Astrocyte of the hippocampus (primary cell): ENCODE measurements at regions not wholly inside any gene's neighbourhood (a gene's known extent, or its start where the extent isn't known, plus 50 kb on each side); places are given as distances from the start of the nearest gene placed in this dataset.
A peak's percentile ranks its signal among the peaks of the same experiment; 100 is the strongest.

ENCODE experiments used
- DNase-seq: peaks from one replicate; pipeline ENCODE4 v3.0.0; 2011; ENCODE audit warnings: low read depth, low spot score

DNA sequence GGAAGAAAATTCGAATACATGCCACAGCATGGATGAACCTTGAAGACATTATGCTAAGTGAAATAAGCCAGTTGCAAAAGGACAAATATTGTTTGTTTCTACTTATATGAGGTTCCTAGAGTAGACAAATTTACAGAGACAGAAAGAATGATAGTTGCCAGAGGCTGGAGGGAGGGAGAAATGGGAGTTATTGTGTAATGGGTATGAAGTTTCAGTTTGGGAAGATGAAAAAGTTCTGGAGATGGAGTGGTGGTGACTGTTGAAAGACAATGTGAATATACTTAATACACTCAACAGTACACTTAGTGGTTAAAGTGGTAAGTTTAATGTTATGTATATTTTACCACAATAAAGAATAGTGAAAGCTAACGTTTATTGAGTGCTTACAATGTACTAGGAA lies 99.6 kb upstream of the SLC44A1 start:
- no peak for DNase-seq

DNA sequence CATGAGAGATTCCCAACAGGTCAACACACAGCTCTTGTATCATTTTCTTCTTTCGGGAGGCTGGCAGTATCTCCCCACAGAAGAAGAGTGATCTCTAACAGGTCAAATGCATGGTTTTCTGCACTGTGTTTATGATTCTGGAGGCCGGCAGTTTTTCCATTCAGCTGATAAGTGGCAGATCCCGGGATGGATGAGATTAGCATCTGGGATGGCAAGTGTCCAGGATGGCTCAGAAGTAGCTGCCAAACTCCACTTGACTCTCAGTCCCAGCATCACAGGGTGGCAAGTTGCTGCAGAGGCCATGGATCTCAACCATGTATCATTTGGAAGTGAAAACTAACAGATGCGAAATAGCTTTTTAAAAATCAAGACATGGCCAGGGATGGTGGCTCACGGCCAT lies 97.8 kb upstream of the SLC44A1 start:
- DNase-seq, result no peak

DNA sequence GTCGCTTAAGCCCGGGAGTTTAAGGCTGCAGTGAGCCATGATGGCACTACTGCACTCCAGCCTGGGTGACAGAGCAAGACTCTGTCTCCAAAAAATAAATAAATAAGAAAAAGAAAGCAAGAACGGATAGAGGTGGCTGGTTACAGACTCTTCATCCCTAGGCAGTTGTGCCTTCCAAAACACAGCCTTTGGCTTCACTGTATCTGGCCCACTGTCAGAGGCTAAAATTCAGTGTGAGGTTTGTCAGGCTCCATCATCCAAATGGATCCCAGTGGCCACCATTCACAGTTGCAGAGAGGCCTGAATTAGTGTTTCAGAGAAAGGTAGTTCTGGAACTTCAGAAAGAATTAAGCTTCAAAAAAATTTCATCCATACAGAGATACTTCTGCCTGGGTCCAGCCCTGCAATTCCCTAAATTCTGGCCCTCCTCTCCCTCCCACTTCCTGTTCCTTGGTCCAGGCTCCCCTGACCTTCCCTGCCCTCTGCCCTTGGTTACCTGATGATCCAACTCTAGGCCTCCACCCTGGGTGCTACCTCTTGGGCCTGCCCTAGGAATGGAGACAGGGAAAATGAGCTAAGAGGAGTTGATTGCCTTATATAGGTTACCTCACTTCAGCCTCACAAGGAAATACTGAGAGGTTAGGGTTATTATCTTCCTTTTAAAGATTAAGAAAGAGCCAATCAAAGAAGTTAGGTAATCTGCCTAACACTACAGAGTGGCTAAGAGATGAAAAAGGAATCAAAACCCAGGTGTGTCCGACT lies 97.2 kb upstream of the SLC44A1 start:
- DNase-seq, result no peak

DNA sequence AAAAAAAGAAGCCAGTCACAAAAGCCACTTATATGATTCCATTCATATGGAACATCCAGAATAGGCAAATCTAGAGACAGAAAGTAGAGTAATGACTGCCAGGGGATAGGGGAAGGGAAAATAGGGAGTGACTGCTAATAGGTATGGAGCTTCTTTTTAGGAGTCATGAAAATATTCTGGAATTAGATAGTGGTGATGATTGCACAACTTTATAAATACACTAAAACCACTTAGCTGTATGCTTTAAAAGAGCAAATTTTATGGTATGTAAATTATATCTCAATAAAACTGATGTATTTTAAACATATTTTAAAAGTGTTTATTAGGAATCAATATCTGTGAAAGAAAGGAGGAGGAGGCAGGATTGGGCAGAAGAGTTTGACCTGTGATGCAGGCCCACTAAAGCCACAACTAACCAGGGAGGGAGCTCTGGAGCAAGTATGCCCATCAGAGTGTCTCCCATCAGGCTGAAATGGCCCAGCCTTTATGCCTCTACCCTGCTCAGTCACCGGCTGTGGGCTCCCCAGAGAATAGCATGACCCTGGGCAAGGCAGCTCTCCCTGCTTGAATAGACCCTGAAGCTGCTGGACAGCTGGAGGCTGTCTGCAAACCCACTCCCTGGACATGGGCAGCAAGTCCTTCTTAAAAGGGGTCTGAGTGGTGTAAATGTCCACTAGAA lies 96.0 kb upstream of the SLC44A1 start:
- DNase-seq, result no peak

DNA sequence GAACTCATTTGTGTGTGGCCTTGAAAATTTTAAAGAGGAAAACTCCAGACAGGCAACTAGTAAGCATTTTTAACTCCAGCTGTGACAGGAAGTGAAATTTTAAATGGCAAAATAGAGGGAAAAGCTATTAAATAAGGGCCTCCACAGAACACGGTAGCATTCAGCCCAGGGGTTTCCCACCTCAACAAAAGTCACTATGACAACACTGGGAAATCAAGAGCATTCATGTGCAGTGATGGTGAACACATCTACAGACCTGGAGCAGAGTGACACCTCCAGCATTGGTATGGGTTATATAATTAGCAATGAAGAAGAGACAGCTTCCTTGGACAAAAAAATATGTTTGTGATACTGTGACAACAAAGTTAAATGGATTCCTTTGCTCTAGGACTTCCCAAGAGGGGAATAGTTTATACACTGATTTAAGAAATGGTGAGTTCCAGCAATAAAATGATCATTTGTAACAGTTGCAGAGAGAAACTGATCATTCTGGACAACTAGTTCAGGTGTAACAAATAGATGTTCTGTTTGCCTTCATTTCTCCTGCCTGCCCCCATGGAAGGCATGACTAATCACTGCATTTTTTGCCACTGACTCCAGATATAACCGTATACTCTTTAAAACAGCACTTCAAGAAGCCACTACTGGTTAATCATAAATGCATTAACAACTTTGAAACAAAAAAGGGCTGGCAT lies 93.3 kb upstream of the SLC44A1 start:
- DNase-seq, result peak; percentile 56

DNA sequence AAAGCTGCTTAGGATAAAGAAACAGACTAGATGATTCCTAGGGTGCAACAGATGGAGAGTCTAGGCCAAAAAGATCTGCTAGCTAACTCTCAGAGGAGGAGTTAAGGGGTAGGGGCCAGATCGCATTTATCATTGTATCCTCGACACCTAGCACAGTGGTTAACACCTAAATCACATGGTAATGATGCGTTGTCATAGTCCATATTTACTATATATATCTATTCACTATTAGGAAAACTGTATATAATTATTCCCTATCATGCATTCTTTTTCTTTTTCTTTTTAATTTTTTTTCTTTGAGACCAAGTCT lies 92.8 kb upstream of the SLC44A1 start:
- no peak for DNase-seq

DNA sequence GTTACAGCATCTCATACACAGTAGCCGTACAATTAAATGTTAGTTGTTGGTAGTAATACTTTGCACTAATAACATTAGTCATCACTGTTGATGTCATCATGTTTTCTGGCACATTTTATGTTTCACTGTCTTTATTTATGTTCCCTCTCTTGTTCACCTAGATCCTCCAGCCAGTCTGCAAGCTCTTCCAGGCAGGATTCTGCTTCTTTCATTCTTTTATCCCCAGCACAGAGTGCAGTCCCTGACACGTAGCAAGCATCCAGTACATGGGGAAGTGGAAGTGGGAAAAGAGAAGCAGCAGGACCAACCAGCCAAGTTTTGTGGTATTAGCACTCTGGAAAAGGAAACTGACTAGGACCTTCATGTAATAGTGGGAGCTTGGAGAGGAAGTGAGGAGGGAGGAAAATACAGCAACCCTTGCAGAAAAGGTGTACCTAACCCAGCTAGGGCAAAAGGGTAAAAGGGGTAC lies 89.7 kb upstream of the SLC44A1 start:
- DNase-seq, result peak; percentile 27

DNA sequence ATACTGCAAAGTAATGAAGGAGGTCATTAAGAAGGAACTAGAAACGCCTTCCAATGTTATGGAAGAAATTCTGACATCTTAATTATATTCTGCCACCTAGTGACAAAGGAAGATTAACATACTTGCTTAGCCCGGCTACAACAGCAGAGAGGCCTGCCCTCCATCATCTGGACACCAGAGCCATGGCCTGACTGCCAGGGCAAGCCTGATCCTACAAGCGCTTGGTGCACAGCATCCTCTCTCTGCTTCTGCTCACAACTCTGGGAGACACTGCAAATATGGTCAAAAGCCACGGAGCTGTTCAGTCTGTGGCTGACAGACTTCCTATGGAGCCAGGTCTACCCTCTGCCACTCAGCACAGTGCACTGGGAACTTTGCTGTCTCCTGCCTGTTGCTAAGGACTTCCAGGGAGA lies 87.3 kb upstream of the SLC44A1 start:
- peak; percentile 75 for DNase-seq

DNA sequence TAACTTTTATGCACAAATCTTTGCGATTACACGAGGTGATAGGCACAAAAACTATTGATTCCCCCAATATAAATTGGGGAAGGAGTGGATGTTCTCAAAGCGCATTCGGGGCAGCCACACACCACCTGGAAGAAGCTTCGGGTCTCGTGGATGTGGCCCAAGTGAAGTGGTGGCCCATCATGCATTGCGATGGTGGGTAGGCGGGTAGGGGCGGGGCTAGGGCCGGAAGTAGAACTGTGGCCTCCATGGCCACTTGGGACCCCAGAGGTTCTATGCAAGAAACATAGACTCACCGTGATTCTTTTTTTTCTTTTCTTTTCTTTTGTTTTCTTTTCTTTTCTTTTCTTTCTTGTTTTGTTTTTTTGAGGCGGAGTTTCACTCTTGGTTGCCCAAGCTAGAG lies 86.4 kb upstream of the SLC44A1 start:
- no peak for DNase-seq

DNA sequence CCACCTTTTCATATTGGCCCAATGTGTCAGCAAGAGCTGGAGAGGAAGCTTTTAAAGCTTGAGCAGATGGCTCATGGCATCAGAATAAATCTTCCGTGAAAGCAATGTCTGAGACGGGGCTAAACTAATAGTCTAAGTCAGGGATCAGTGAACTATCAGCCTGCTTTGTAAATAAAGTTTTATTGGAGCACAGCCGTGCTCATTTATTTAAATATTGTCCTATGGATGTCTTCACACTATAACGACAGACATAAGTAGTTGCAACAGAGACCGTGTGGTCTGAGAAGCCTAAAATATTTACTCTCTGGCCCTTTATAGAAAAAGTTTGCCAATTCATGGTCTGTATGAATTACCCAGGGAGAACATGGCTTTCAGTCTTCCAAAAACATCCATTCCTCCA lies 85.6 kb upstream of the SLC44A1 start:
- DNase-seq, result no peak

DNA sequence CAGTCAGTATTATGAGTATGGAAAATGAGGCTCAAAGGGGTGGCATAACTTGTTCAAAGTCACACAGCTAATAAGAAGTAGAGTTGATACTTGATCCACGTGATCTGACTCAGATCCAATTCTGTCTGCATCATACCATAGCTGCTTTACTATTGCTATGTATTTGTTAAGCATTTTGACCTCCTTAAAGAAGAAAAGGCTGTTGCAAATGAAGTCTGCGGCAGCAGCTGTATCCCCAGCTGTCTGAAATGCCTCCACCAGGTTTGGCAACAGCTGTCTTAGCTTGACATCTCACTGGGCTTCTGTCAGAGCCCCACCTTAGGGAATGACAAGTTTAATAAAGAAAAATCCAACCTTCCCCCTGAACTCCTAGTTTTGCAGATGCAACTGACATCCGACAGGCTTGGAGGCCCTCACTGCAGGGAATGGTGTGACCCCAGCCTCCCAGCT lies 75.6 kb upstream of the SLC44A1 start:
- no peak for DNase-seq

DNA sequence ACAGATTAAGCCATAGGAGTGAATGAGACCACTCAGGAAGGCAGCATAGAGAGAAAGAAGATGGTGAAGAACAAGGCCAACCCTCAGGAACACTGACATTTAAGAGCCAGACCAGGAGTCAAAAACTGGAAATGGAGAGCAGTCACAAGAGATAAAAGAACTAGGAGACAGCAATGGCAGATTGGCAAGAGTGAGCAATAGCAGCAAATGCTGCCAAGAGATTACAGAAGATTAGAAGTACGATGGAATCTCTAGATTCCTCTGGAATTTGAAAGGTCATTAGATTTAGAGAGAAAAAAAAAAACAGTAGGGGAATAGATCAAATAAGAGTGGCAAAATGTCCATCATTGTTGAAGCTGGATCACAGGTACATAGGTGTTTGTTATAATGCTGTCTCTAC lies 73.4 kb upstream of the SLC44A1 start:
- DNase-seq, result no peak

DNA sequence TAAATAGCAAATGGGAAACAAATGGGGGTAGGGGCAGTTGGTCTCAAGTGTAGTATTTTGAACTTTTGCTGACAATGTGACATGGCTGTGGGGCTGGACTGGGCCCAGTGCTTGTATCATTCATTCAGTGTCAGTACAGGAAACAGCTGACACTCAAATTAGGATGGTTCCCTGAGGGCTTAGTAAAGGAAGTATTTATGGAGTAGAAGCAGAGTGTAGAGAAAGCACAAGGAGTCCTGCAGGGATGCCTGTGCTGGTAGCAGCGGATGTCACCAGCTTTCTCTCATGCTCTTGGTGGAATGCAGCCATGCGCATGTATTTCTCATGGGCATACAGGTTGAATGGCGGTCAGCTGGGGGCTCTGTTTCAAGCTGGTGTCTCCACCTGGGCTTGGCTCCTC lies 72.9 kb upstream of the SLC44A1 start:
- no peak for DNase-seq

DNA sequence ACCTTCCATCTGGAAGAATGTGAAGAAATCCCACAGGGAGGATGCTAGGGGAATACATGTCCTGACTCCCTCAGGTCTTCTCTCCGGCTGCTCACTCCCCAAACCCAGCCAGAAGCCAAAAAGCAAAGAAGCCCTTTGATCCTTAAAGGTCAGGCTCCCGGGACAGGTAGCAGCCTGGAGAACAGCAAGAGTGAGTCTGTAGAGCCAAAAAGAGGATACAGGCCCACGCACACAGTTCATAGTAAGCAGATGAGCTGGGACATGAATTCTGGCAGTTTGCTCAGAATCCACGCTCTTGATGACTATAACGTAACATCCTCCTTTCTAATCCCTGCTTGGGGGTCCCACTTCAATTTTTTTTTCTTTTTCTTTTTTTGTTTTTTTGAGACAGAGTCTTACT lies 72.0 kb upstream of the SLC44A1 start:
- DNase-seq, result no peak

DNA sequence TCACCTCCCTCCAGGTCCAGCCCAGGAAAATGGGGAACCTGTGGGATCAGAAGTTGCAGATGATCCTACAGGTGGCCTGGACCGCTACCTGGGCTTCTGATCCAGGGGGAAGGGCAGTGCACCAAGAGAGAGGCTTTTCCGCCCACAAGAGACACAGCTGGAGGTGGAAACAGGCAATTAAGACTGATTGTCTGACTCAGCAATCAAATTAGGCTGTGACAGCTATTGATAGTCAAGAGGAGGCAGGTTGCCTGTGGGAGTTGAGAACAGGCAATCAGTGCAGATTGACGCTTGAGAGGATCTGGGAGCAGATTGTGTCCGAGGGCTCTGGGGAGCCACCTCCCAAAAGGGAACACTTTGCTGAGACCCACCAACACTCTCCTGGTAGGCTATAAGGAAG lies 71.1 kb upstream of the SLC44A1 start:
- no peak for DNase-seq

DNA sequence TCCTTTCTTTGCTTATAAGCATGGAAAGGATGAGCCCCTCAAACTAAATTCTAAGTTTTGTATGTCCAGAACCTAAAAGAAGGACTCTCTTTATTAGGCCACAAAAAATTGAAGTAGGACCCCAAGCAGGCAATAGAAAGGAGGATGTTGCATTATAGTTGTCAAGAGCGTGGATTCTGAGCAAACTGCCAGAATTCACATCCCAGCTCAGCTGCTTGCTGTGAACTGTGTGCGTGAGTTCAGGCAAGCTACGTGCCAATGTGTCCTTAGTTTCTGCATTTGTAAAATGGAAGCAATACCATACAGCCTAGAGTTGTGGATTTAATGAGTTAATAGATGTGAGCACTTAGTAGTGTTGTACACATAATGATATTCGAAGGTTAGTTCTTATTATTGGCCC lies 70.6 kb upstream of the SLC44A1 start:
- DNase-seq, result no peak

DNA sequence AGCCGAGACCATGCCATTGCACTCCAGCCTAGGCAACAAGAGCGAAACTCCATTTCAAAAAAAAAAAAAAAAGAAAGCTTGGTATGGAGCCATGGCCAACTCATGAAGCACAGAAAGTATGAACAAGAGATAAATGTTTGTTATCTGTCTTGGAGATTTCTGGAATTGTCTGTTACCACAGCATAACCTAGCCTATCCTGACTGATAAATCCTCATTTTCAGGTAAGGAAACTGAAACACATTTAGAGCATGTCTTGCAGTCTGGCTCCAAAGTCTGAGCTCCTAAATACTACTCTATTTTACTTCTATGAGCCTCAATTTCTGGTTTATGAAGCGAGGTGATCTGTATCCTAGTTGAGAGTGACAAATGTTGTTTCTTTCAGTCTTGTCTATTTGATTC lies 68.3 kb upstream of the SLC44A1 start:
- no peak for DNase-seq

DNA sequence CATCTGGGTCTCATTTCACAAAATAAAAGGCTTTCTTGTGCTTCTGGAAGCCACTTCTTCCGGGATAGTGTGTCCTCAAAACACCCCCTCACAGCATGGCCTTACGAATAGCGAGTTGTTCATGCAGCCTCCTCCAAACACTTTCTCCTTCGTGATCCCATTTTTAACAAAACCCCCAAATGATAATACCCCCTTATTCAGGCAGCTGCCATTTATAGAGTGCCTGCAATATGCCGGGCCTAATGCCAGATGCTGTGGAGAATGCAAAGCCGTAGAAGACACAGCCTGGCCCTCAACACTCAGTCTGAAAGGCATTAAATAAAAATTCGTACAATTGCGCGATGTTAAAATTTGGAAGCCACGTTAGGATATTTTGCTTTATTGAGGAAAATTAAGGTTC lies 66.4 kb upstream of the SLC44A1 start:
- no peak for DNase-seq

DNA sequence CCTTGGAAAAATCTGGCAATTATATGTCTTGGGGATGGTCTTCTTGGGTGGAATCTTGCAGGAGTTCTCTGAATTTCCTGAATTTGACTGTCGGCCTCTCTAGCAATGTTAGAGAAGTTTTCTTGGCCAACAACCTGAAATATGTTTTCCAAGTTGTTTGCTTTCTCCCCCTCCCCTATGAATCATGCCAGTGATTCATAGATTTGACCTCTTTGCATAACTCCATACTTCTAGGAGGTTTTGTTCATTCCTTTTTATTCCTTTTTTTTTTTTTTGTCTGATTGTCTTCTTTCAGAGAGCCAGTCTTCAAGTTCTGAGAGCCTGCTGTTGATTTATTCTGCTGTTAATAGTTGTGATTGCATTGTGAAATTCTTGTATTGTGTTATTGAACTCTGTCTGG lies 56.7 kb upstream of the SLC44A1 start:
- DNase-seq, result peak; percentile 61

DNA sequence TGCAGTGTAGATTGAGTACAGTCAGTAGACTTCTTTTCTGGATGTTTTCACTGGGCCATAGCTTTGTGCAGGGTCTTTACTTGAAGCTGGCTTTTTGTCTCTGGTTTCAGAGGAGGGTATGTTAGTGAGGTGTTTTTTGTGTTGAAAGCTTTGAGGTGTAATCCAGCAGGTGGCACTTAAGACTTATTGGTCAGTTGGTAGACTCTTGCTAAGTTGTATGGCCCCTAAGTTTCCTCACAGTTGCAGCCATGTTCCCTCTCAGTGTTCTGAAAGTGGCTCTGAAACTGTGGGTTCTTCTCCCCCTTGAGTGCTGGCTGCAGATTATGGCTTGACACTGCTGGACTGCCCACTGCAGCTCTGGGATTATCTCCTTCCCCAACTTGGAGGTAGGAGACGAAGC lies 55.7 kb upstream of the SLC44A1 start:
- DNase-seq, result no peak

DNA sequence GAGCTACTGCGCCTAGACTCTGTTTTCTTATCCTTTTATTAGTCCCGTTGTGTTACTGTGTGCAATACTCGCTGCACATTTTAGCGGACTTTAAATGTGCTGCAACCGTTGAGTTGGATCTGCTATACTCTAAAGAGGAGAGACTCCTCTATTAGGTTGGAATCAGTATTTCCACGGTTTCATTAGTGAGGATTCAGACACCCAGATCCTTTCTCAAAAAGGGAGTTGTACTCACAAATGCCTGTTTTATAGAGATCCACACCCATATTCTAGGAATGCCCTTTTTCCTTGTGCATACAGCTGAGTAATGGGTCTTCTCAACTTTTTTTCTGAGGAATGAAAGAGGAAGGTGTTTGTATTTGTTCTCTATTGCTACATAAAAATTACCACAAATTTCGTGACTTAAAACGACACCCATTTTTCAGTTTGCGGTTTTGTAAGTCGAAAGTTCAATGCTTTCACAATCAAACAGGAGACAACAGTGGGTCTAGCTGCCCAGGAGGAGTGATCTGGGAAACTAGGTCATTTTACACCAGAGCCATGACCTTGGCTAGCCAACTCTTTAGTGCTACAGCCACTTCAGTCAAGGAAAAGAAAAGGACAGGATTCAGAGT lies 52.8 kb upstream of the SLC44A1 start:
- DNase-seq, result no peak

DNA sequence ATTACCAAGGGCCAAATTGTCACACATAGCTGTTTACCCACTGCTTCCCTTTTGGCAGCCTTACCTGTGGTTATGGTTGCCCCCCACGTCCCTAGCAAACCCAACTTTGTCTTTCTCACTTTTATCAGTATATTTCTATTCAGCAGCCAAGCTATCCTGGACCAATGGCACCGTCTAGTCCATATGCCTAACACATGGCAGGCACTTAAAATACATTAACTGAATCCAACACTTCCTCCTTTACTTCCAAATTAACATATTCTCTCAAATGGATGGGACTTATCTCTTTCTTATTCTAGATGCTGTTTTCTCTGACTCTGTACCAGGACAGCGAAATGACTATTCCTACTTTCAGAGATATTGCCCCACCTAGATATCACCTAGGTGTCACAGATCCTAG lies 50.9 kb upstream of the SLC44A1 start:
- DNase-seq, result no peak

DNA sequence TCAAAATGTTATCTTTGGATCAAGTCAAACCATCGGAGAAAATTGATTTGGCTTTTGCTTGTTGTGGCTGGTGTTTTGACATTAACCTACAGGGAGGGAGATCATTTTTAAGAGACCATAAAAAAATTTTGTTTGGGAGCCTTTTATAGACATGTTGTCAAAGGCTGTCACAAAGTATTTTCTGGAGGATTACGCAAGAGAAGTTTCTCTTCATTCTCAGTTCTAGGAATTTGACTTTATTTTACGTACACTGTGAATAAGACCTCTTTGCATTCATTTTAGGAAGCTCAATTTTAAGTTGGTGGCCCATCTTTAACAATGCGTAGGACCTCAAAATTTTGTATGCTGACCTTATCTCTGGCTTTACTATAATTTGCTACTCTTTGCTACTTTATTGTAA lies 50.2 kb upstream of the SLC44A1 start:
- DNase-seq, result no peak
